HepG2 (cell line): ENCODE measurements at regions not wholly inside any gene's neighbourhood (a gene's known extent, or its start where the extent isn't known, plus 50 kb on each side); places are given as distances from the start of the nearest gene placed in this dataset.

Experiments used
- ATAC-seq: fragments of 200-7000 bp; cut with Tn5 transposase; 3 replicates; pipeline ENCODE4 v1.9.1; 2020; ENCODE audit warnings: mild to moderate bottlenecking, moderate library complexity
- BruUV-seq: library from RNA; stranded (reverse); fragments of 400-500 nt; replicated peaks from 2 replicates; lab custom pipeline; 2021; lab: Mats Ljungman, UMichigan
- CTCF ChIA-PET: fragments of 300-600 bp; formaldehyde crosslinking; extraction: SDS; loops from one replicate; lab custom pipeline; 2021; ENCODE audit warnings: low total read pairs, inconsistent platforms, low intra/inter-chr PET ratio; lab: Yijun Ruan, JAX
- POLR2A ChIA-PET: fragments of 350-600 bp; sonication (Branson Sonifier 250); formaldehyde crosslinking; loops from one replicate; lab custom pipeline; 2020; ENCODE audit warnings: antibody characterized with exemption, inconsistent platforms; lab: Yijun Ruan, JAX
- DNase-seq: peaks from one replicate; pipeline ENCODE4 v3.0.0-alpha.2; 2015; ENCODE audit warnings: low spot score
- FAIRE-seq: peaks from 3 replicates; lab custom pipeline; 2011; peaks lifted over from hg19 to GRCh38; lab: Jason Lieb, UNC
- H2AFZ ChIP-seq: one replicate; pipeline ENCODE4 v1.6.1; 2011; ENCODE audit warnings: low read length, inconsistent platforms
- H3K27ac ChIP-seq: fragments of 300-600 bp; 3 replicates; pipeline ENCODE4 v1.8.0; 2011; ENCODE audit warnings: mixed run types, mild to moderate bottlenecking, mixed read lengths, low read length, inconsistent platforms; ENCODE audit not compliant: insufficient read depth; ENCODE audit errors: extremely low read length
- H3K27me3 ChIP-seq, 2 experiments: fragments of 200-600 bp in 1 of 2; 2 replicates in 1 of 2; 3 replicates in 1 of 2; pipeline versions ENCODE4 v1.6.0 to v1.8.0; 2011; ENCODE audit warnings: low read length in 2 of 2, mild to moderate bottlenecking in 2 of 2, moderate library complexity in 2 of 2, inconsistent platforms in 1 of 2; ENCODE audit not compliant: insufficient read depth in 2 of 2, control insufficient read depth in 1 of 2
- H3K36me3 ChIP-seq, 2 experiments: fragments of 200-600 bp in 1 of 2; replicated peaks in 1 of 2; 2 replicates in 1 of 2; 3 replicates in 1 of 2; pipeline versions ENCODE4 v1.5.1 to v1.8.0; 2011; ENCODE audit warnings: low read length in 2 of 2, inconsistent platforms in 1 of 2; ENCODE audit not compliant: insufficient read depth in 2 of 2, control insufficient read depth in 1 of 2
- H3K4me1 ChIP-seq: 2 replicates; pipeline ENCODE4 v1.5.1; 2012; ENCODE audit warnings: low read length, inconsistent platforms; ENCODE audit not compliant: insufficient read depth
- H3K4me2 ChIP-seq: 2 replicates; pipeline ENCODE4 v1.6.0; 2011; ENCODE audit warnings: low read depth, low read length, inconsistent platforms
- H3K4me3 ChIP-seq, 3 experiments: fragments of 200-600 bp in 1 of 3; sonication (generic), shearing (Covaris generic) in 1 of 3; replicated peaks in 1 of 3; 2 replicates each; pipeline ENCODE4 v1.5.1; 2011 to 2016; ENCODE audit warnings: low read length in 3 of 3, inconsistent platforms in 2 of 3, low read depth in 2 of 3, mild to moderate bottlenecking in 2 of 3, control low read depth in 1 of 3, mixed read lengths in 1 of 3; ENCODE audit not compliant: insufficient read depth in 1 of 3
- H3K79me2 ChIP-seq: one replicate; pipeline ENCODE4 v1.6.1; 2011; ENCODE audit warnings: low read length, inconsistent platforms; ENCODE audit not compliant: insufficient read depth
- H3K9ac ChIP-seq: 2 replicates; pipeline ENCODE4 v1.6.0; 2011; ENCODE audit warnings: mild to moderate bottlenecking, low read depth, low read length, inconsistent platforms; ENCODE audit not compliant: insufficient read depth
- H3K9me3 ChIP-seq: 2 replicates; pipeline ENCODE4 v1.5.1; 2012; ENCODE audit warnings: mild to moderate bottlenecking, low read length
- H4K20me1 ChIP-seq: 2 replicates; pipeline ENCODE4 v1.6.0; 2011; ENCODE audit warnings: inconsistent platforms, mild to moderate bottlenecking, low read length, moderate library complexity; ENCODE audit not compliant: insufficient read depth
- AGO2 ChIP-seq: fragments of 200-400 bp; formaldehyde crosslinking; optimal IDR thresholded peaks from 2 replicates; pipeline ENCODE3; 2017; ENCODE audit warnings: mild to moderate bottlenecking, low read depth, low read length, moderate library complexity
- DR1 ChIP-seq: sonication (generic); formaldehyde crosslinking; IDR thresholded peaks from 2 replicates; pipeline ENCODE4 v1.8.0; 2021; ENCODE audit warnings: mild to moderate bottlenecking, missing genetic modification reagents, inconsistent platforms
- FOXK1 ChIP-seq: sonication (generic); formaldehyde crosslinking; IDR thresholded peaks from 2 replicates; pipeline ENCODE4 v1.4.0; 2020; ENCODE audit warnings: low read depth, missing genetic modification reagents, borderline replicate concordance
- GPBP1L1 ChIP-seq: sonication (generic); formaldehyde crosslinking; IDR thresholded peaks from 2 replicates; pipeline ENCODE4 v1.5.0; 2020; ENCODE audit warnings: mild to moderate bottlenecking, missing genetic modification reagents
- NFIB ChIP-seq: sonication (generic); formaldehyde crosslinking; IDR thresholded peaks from 2 replicates; pipeline ENCODE4 v1.9.0; 2021; ENCODE audit warnings: missing genetic modification reagents, mild to moderate bottlenecking, borderline replicate concordance
- PLRG1 ChIP-seq: fragments of 450-650 bp; conservative IDR thresholded peaks from 2 replicates; pipeline ENCODE4 v1.6.1; 2016
- PRDM4 ChIP-seq: sonication (generic); formaldehyde crosslinking; IDR thresholded peaks from 2 replicates; pipeline ENCODE4 v1.9.0; 2021; ENCODE audit warnings: missing genetic modification reagents, borderline replicate concordance
- SAFB2 ChIP-seq: sonication (generic); formaldehyde crosslinking; IDR thresholded peaks from 2 replicates; pipeline ENCODE4 v1.5.1; 2020; ENCODE audit warnings: missing genetic modification reagents, low read depth, mild to moderate bottlenecking, borderline replicate concordance
- ZNF740 ChIP-seq: sonication (generic); formaldehyde crosslinking; IDR thresholded peaks from 2 replicates; pipeline ENCODE4 v1.4.0; 2020; ENCODE audit warnings: missing genetic modification reagents
- in situ Hi-C: cut with HindIII; loops from 2 replicates; pipeline ENCODE4 v1.10.0; 2017; ENCODE audit warnings: low pct_unique_long_range_greater_than_20kb; ENCODE audit not compliant: extremely low pct_ligation_motif_present
- intact Hi-C: fragments of 100-400 bp; cut with micrococcal nuclease; formaldehyde crosslinking; loops from one replicate; pipeline ENCODE4 v1.10.0; 2022; ENCODE audit not compliant: unreplicated experiment
- TF ChIP-seq, protein P1 (sequence below), 2 experiments: sonication (generic) in 1 of 2; formaldehyde crosslinking in 1 of 2; IDR thresholded peaks; 2 replicates each; pipeline versions ENCODE4 v1.4.0 to v1.6.1; 2016 to 2020; ENCODE audit warnings: borderline replicate concordance in 1 of 2, low read depth in 1 of 2, mild to moderate bottlenecking in 1 of 2, missing genetic modification reagents in 1 of 2
- TF ChIP-seq, protein P2 (sequence below): sonication (generic); formaldehyde crosslinking; conservative IDR thresholded peaks from 2 replicates; pipeline ENCODE4 v1.8.0; 2022; ENCODE audit warnings: mild to moderate bottlenecking, moderate library complexity, missing genetic modification reagents

- TF ChIP-seq ZNF740 (CRISPR knock-in tag): no peak
Observed at GRCh38 chr10:84583501-84583900, 255.1 kb downstream of the CCSER2 start (continued).

GRCh38 chr10:84587789-84588188 is 259.4 kb downstream of the CCSER2 start:
- H2AFZ ChIP-seq: no peak overlapping the region
- no peaks in the 10 kb centered on the region for H3K36me3 ChIP-seq
- H3K9ac ChIP-seq: no peak overlapping the region
- in situ Hi-C loops (no loop called here), intact Hi-C loops (no loop called here)
- H3K27me3 ChIP-seq: peaks cover 0 to 3% of the 10 kb centered on the region in 2 experiments; a peak in 2 of 5 replicates
- H3K79me2 ChIP-seq: no peaks in the 10 kb centered on the region
- no peaks in the 10 kb centered on the region for H4K20me1 ChIP-seq
- ATAC-seq: no peak
- no peaks in the 10 kb centered on the region for H3K9me3 ChIP-seq
- no TSS peak for BruUV-seq
- ChIA-PET POLR2A (no interaction called here), CTCF (no interaction called here)
- DNase-seq: no peak
- H3K4me1 ChIP-seq: no peaks in the 10 kb centered on the region
- no peak for FAIRE-seq
- H3K27ac ChIP-seq: no peak overlapping the region
- no peak overlapping the region for H3K4me2 ChIP-seq
- H3K4me3 ChIP-seq: no peak overlapping the region
- TF ChIP-seq FOXK1 (CRISPR knock-in tag) (no peak), PLRG1 (no peak), NFIB (CRISPR knock-in tag) (no peak), AGO2 (no peak), DR1 (CRISPR knock-in tag) (no peak), PRDM4 (no peak), SAFB2 (CRISPR knock-in tag) (no peak), GPBP1L1 (no peak)
- TF ChIP-seq, protein P1, sequence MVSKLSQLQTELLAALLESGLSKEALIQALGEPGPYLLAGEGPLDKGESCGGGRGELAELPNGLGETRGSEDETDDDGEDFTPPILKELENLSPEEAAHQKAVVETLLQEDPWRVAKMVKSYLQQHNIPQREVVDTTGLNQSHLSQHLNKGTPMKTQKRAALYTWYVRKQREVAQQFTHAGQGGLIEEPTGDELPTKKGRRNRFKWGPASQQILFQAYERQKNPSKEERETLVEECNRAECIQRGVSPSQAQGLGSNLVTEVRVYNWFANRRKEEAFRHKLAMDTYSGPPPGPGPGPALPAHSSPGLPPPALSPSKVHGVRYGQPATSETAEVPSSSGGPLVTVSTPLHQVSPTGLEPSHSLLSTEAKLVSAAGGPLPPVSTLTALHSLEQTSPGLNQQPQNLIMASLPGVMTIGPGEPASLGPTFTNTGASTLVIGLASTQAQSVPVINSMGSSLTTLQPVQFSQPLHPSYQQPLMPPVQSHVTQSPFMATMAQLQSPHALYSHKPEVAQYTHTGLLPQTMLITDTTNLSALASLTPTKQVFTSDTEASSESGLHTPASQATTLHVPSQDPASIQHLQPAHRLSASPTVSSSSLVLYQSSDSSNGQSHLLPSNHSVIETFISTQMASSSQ (IDR thresholded peaks at IDR 0.05; ENCODE audit: low read depth): no peak
- TF ChIP-seq, protein P1 (CRISPR knock-in tag; IDR thresholded peaks at IDR 0.05; ENCODE audit: borderline replicate concordance): no peak
- TF ChIP-seq, protein P2, sequence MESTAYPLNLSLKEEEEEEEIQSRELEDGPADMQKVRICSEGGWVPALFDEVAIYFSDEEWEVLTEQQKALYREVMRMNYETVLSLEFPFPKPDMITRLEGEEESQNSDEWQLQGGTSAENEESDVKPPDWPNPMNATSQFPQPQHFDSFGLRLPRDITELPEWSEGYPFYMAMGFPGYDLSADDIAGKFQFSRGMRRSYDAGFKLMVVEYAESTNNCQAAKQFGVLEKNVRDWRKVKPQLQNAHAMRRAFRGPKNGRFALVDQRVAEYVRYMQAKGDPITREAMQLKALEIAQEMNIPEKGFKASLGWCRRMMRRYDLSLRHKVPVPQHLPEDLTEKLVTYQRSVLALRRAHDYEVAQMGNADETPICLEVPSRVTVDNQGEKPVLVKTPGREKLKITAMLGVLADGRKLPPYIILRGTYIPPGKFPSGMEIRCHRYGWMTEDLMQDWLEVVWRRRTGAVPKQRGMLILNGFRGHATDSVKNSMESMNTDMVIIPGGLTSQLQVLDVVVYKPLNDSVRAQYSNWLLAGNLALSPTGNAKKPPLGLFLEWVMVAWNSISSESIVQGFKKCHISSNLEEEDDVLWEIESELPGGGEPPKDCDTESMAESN: no peak
